ENCODE measurements at regions not wholly inside any gene's neighbourhood (a gene's known extent, or its start where the extent isn't known, plus 50 kb on each side); places are given as distances from the start of the nearest gene placed in this dataset.

GRCh38 chr7:92949748-92950147 lies 113.4 kb upstream of the CDK6 start:
- TF ChIP-seq CTCF (IDR thresholded peaks at IDR 0.05): no peak
- TF ChIP-seq POLR2A (IDR thresholded peaks at IDR 0.05): no peak
